WTC11 (cell line): ENCODE measurements at regions not wholly inside any gene's neighbourhood (a gene's known extent, or its start where the extent isn't known, plus 50 kb on each side); places are given as distances from the start of the nearest gene placed in this dataset.

ENCODE experiments used
- ATF3 ChIP-seq: sonication (generic); formaldehyde crosslinking; conservative IDR thresholded peaks from 2 replicates; pipeline ENCODE4 v1.8.1; 2022; ENCODE audit warnings: mild to moderate bottlenecking, missing genetic modification reagents
- E2F4 ChIP-seq: sonication (generic); formaldehyde crosslinking; IDR thresholded peaks from 2 replicates; pipeline ENCODE4 v1.8.1; 2022; ENCODE audit warnings: low read depth, mild to moderate bottlenecking, moderate library complexity, missing genetic modification reagents, borderline replicate concordance
- E2F5 ChIP-seq: sonication (generic); formaldehyde crosslinking; IDR thresholded peaks from 2 replicates; pipeline ENCODE4 v1.8.1; 2022; ENCODE audit warnings: mild to moderate bottlenecking, moderate library complexity, missing genetic modification reagents
- ESRRA ChIP-seq: sonication (generic); formaldehyde crosslinking; IDR thresholded peaks from 2 replicates; pipeline ENCODE4 v1.8.1; 2022; ENCODE audit warnings: mild to moderate bottlenecking, missing genetic modification reagents, borderline replicate concordance
- FOXP1 ChIP-seq: sonication (generic); formaldehyde crosslinking; IDR thresholded peaks from 2 replicates; pipeline ENCODE4 v1.8.0; 2022; ENCODE audit warnings: missing genetic modification reagents, mild to moderate bottlenecking, moderate library complexity, borderline replicate concordance
- GABPB1 ChIP-seq: sonication (generic); formaldehyde crosslinking; IDR thresholded peaks from 2 replicates; pipeline ENCODE4 v1.8.1; 2023; ENCODE audit warnings: mild to moderate bottlenecking, missing genetic modification reagents
- GRHL2 ChIP-seq: fragments of 250-450 bp; sonication (Bioruptor Pico); IDR thresholded peaks from 2 replicates; pipeline ENCODE4 v1.8.0; 2022; ENCODE audit warnings: mild to moderate bottlenecking, moderate library complexity; ENCODE audit not compliant: insufficient replicate concordance, severe bottlenecking
- HMGXB4 ChIP-seq: sonication (generic); formaldehyde crosslinking; IDR thresholded peaks from 2 replicates; pipeline ENCODE4 v1.8.1; 2023; ENCODE audit warnings: mild to moderate bottlenecking, moderate library complexity, missing genetic modification reagents
- MAX ChIP-seq: sonication (generic); formaldehyde crosslinking; IDR thresholded peaks from 2 replicates; pipeline ENCODE4 v1.8.0; 2022; ENCODE audit warnings: mild to moderate bottlenecking, missing genetic modification reagents
- MLX ChIP-seq: sonication (generic); formaldehyde crosslinking; IDR thresholded peaks from 2 replicates; pipeline ENCODE4 v1.8.1; 2023; ENCODE audit warnings: mild to moderate bottlenecking, missing genetic modification reagents, moderate library complexity
- NFATC4 ChIP-seq: fragments of 250-450 bp; sonication (Bioruptor Pico); IDR thresholded peaks from 2 replicates; pipeline ENCODE4 v1.9.0; 2021; ENCODE audit warnings: mild to moderate bottlenecking
- OVOL2 ChIP-seq: fragments of 250-450 bp; sonication (Bioruptor Pico); IDR thresholded peaks from 2 replicates; pipeline ENCODE4 v1.9.0; 2021; ENCODE audit warnings: mild to moderate bottlenecking, borderline replicate concordance
- PRDM15 ChIP-seq: sonication (generic); formaldehyde crosslinking; IDR thresholded peaks from 2 replicates; pipeline ENCODE4 v1.8.0; 2022; ENCODE audit warnings: missing genetic modification reagents
- PRRX2 ChIP-seq: fragments of 250-450 bp; sonication (Bioruptor Pico); IDR thresholded peaks from 2 replicates; pipeline ENCODE4 v1.8.0; 2021; ENCODE audit warnings: mild to moderate bottlenecking
- RELA ChIP-seq: sonication (generic); formaldehyde crosslinking; IDR thresholded peaks from 2 replicates; pipeline ENCODE4 v1.8.1; 2022; ENCODE audit warnings: missing genetic modification reagents, mild to moderate bottlenecking, borderline replicate concordance
- SMAD4 ChIP-seq: sonication (generic); formaldehyde crosslinking; IDR thresholded peaks from 2 replicates; pipeline ENCODE4 v1.8.0; 2022; ENCODE audit warnings: mild to moderate bottlenecking, missing genetic modification reagents
- SP1 ChIP-seq: sonication (generic); formaldehyde crosslinking; conservative IDR thresholded peaks from 2 replicates; pipeline ENCODE4 v1.8.1; 2022; ENCODE audit warnings: missing genetic modification reagents
- TP53 ChIP-seq: sonication (generic); formaldehyde crosslinking; IDR thresholded peaks from 2 replicates; pipeline ENCODE4 v1.8.1; 2023; ENCODE audit warnings: mild to moderate bottlenecking, missing genetic modification reagents
- ZBTB43 ChIP-seq: sonication (generic); formaldehyde crosslinking; IDR thresholded peaks from 2 replicates; pipeline ENCODE4 v1.8.1; 2023; ENCODE audit warnings: mild to moderate bottlenecking, missing genetic modification reagents
- ZNF121 ChIP-seq: sonication (generic); formaldehyde crosslinking; IDR thresholded peaks from 2 replicates; pipeline ENCODE4 v1.8.0; 2023; ENCODE audit warnings: missing genetic modification reagents
- ZNF219 ChIP-seq: sonication (generic); formaldehyde crosslinking; IDR thresholded peaks from 2 replicates; pipeline ENCODE4 v1.8.0; 2023; ENCODE audit warnings: missing genetic modification reagents, mild to moderate bottlenecking, borderline replicate concordance
- ZNF532 ChIP-seq: fragments of 250-450 bp; sonication (Bioruptor Pico); IDR thresholded peaks from 2 replicates; pipeline ENCODE4 v1.9.0; 2021; ENCODE audit warnings: mild to moderate bottlenecking, borderline replicate concordance
- ZNF671 ChIP-seq: fragments of 250-450 bp; sonication (Bioruptor Pico); IDR thresholded peaks from 2 replicates; pipeline ENCODE4 v1.8.0; 2021; ENCODE audit warnings: mild to moderate bottlenecking

GRCh38 chr3:194269610-194270145, 81.5 kb downstream of the CPN2 start (continued):
- TF ChIP-seq MLX (CRISPR knock-in tag) (no peak), NFATC4 (CRISPR knock-in tag) (no peak), ZNF121 (CRISPR knock-in tag) (no peak), ZNF532 (no peak), HMGXB4 (CRISPR knock-in tag) (peak; percentile 57; the same call in 1 of the 2 replicates), SMAD4 (CRISPR knock-in tag) (no peak), GRHL2 (CRISPR knock-in tag) (no peak), FOXP1 (0 out of 2 replicates have a peak, but pooled peaks have one; percentile 51), E2F5 (CRISPR knock-in tag) (0 out of 2 replicates have a peak, but pooled peaks have one; percentile 48), PRDM15 (CRISPR knock-in tag) (peak; percentile 94), OVOL2 (CRISPR knock-in tag) (no peak), E2F4 (CRISPR knock-in tag) (no peak), ESRRA (no peak), MAX (CRISPR knock-in tag) (peak; percentile 86), RELA (CRISPR knock-in tag) (no peak), ATF3 (no peak), ZNF219 (CRISPR knock-in tag) (no peak), TP53 (0 out of 2 replicates have a peak, but pooled peaks have one; percentile 6), ZNF671 (no peak), ZBTB43 (no peak), SP1 (peak; percentile 41; the same call in 1 of the 2 replicates), GABPB1 (no peak), PRRX2 (CRISPR knock-in tag) (no peak)
